GM23338 (cell line): ENCODE measurements at regions not wholly inside any gene's neighbourhood (a gene's known extent, or its start where the extent isn't known, plus 50 kb on each side); places are given as distances from the start of the nearest gene placed in this dataset.

Experiments
- ATAC-seq: fragments of 200-7000 bp; cut with Tn5 transposase; 3 replicates; pipeline ENCODE4 v1.9.1; 2020
- DNase-seq: peaks from one replicate; pipeline ENCODE4 v3.0.0-alpha.2; 2015; ENCODE audit warnings: low spot score
- H2AFZ ChIP-seq: fragments of 200-600 bp; sonication (generic); 2 replicates; pipeline ENCODE4 v1.8.0; 2016; ENCODE audit warnings: antibody characterized with exemption, mild to moderate bottlenecking, moderate library complexity
- H3F3A ChIP-seq: fragments of 200-600 bp; sonication (generic); replicated peaks from 2 replicates; pipeline ENCODE4 v1.8.0; 2017; ENCODE audit warnings: antibody characterized with exemption, mixed run types, low read depth
- H3K27ac ChIP-seq: fragments of 200-600 bp; sonication (generic); 2 replicates; pipeline ENCODE4 v1.6.1; 2016; ENCODE audit warnings: low read depth
- H3K27me3 ChIP-seq: fragments of 200-600 bp; sonication (generic); 2 replicates; pipeline ENCODE4 v1.8.0; 2016; ENCODE audit warnings: mild to moderate bottlenecking, mixed run types, moderate library complexity; ENCODE audit not compliant: insufficient read depth
- H3K36me3 ChIP-seq: fragments of 200-600 bp; sonication (generic); 2 replicates; pipeline ENCODE4 v1.8.0; 2016; ENCODE audit warnings: mild to moderate bottlenecking; ENCODE audit not compliant: insufficient read depth
- H3K4me1 ChIP-seq: fragments of 200-600 bp; sonication (generic); 2 replicates; pipeline ENCODE4 v1.8.0; 2016; ENCODE audit warnings: mild to moderate bottlenecking, moderate library complexity; ENCODE audit not compliant: insufficient read depth
- H3K4me2 ChIP-seq: fragments of 200-600 bp; sonication (generic); 2 replicates; pipeline ENCODE4 v1.7.1; 2017; ENCODE audit warnings: mixed run types
- H3K4me3 ChIP-seq: fragments of 200-600 bp; sonication (generic); 2 replicates; pipeline ENCODE4 v1.6.1; 2016; ENCODE audit warnings: mixed run types
- H3K79me2 ChIP-seq: fragments of 200-600 bp; sonication (generic); replicated peaks from 2 replicates; pipeline ENCODE4 v1.8.0; 2017; ENCODE audit warnings: mild to moderate bottlenecking; ENCODE audit not compliant: insufficient read depth
- H3K9me2 ChIP-seq: fragments of 200-600 bp; sonication (generic); 2 replicates; pipeline ENCODE4 v1.8.0; 2017; ENCODE audit not compliant: insufficient read depth
- H4K20me1 ChIP-seq: fragments of 200-600 bp; sonication (generic); replicated peaks from 2 replicates; pipeline ENCODE4 v1.8.0; 2017; ENCODE audit warnings: mild to moderate bottlenecking; ENCODE audit not compliant: insufficient read depth
- H3K27ac Mint-ChIP-seq: 2 replicates; pipeline ENCODE4 v1.8.0; 2020; ENCODE audit warnings: inconsistent platforms, mild to moderate bottlenecking, moderate library complexity, mixed read lengths
- H3K27me3 Mint-ChIP-seq: 3 replicates; pipeline ENCODE4 v1.8.0; 2022; ENCODE audit warnings: low read depth, mild to moderate bottlenecking, moderate library complexity, mixed read lengths, inconsistent platforms; ENCODE audit not compliant: insufficient read depth, poor library complexity
- H3K36me3 Mint-ChIP-seq: 3 replicates; pipeline ENCODE4 v1.8.0; 2021; ENCODE audit warnings: low read depth, mild to moderate bottlenecking, inconsistent platforms, moderate library complexity, mixed read lengths
- H3K4me1 Mint-ChIP-seq: 3 replicates; pipeline ENCODE4 v1.8.0; 2020; ENCODE audit warnings: mild to moderate bottlenecking, inconsistent platforms, mixed read lengths
- H3K4me3 Mint-ChIP-seq: 3 replicates; pipeline ENCODE4 v1.8.0; 2021; ENCODE audit warnings: moderate library complexity, mild to moderate bottlenecking, inconsistent platforms, mixed read lengths
- H3K9me3 Mint-ChIP-seq: 3 replicates; pipeline ENCODE4 v1.8.0; 2020; ENCODE audit warnings: moderate library complexity, mild to moderate bottlenecking, inconsistent platforms, mixed read lengths
- CREB1 ChIP-seq: fragments of 250-450 bp; sonication (Bioruptor Pico); IDR thresholded peaks from 2 replicates; pipeline ENCODE4 v1.5.0; 2020; ENCODE audit warnings: low read depth, mild to moderate bottlenecking, moderate library complexity
- CTCF ChIP-seq, 2 experiments: fragments of 200-600 bp in 1 of 2; sonication (generic) in 1 of 2; conservative IDR thresholded peaks; 2 replicates each; pipeline versions ENCODE4 v1.5.1 to v1.6.1; 2016 to 2017; ENCODE audit warnings: antibody characterized with exemption in 2 of 2, low read depth in 2 of 2, mild to moderate bottlenecking in 2 of 2, moderate library complexity in 1 of 2
- ETS1 ChIP-seq: IDR thresholded peaks from 2 replicates; pipeline ENCODE4 v1.6.1; 2016; ENCODE audit warnings: antibody characterized with exemption
- EZH2 ChIP-seq: fragments of 200-600 bp; sonication (generic); IDR thresholded peaks from one replicate; pipeline ENCODE4 v1.8.0; 2017; ENCODE audit warnings: antibody characterized with exemption, mild to moderate bottlenecking, low read depth; ENCODE audit not compliant: unreplicated experiment
- EZH2phosphoT487 ChIP-seq: fragments of 200-600 bp; sonication (generic); IDR thresholded peaks from one replicate; pipeline ENCODE4 v1.8.1; 2018; ENCODE audit warnings: antibody characterized with exemption; ENCODE audit not compliant: unreplicated experiment
- JUNB ChIP-seq: IDR thresholded peaks from one replicate; pipeline ENCODE4 v1.6.1; 2016; ENCODE audit warnings: antibody characterized with exemption; ENCODE audit not compliant: unreplicated experiment
- NANOG ChIP-seq: IDR thresholded peaks from 2 replicates; pipeline ENCODE4 v1.6.1; 2016; ENCODE audit warnings: antibody characterized with exemption, borderline replicate concordance
- POLR2AphosphoS5 ChIP-seq: IDR thresholded peaks from 2 replicates; pipeline ENCODE4 v1.6.1; 2016; ENCODE audit warnings: antibody characterized with exemption, low read depth
- STAT1 ChIP-seq: IDR thresholded peaks from one replicate; pipeline ENCODE4 v1.6.1; 2016; ENCODE audit warnings: antibody characterized with exemption; ENCODE audit not compliant: unreplicated experiment
- ZNF331 ChIP-seq: fragments of 250-450 bp; sonication (Bioruptor Pico); IDR thresholded peaks from 2 replicates; pipeline ENCODE4 v1.5.0; 2020; ENCODE audit warnings: low read depth, mild to moderate bottlenecking, moderate library complexity
- ZNF462 ChIP-seq: fragments of 250-450 bp; sonication (Bioruptor Pico); IDR thresholded peaks from 2 replicates; pipeline ENCODE4 v1.5.0; 2020; ENCODE audit warnings: mild to moderate bottlenecking, moderate library complexity

GRCh38 chr18:42437001-42437400, 482.0 kb downstream of the PIK3C3 start:
- no peaks in the 10 kb centered on the region for H3K36me3 ChIP-seq
- H3K79me2 ChIP-seq, result no peaks in the 10 kb centered on the region
- no peak overlapping the region for H2AFZ ChIP-seq
- Mint-ChIP-seq H3K27ac (no peak overlapping the region), H3K36me3 (peaks cover 3% of the 10 kb centered on the region; the same call in 1 of the 3 replicates), H3K4me3 (no peak overlapping the region), H3K4me1 (no peaks in the 10 kb centered on the region), H3K9me3 (peaks cover 10% of the 10 kb centered on the region; the same call in 2 of the 3 replicates), H3K27me3 (no peaks in the 10 kb centered on the region)
- H3K27me3 ChIP-seq, result no peaks in the 10 kb centered on the region
- H3K27ac ChIP-seq, result no peak overlapping the region
- 0 out of 2 replicates have a peak, but pooled peaks cover 1% of the 10 kb centered on the region for H3K9me2 ChIP-seq
- no peaks in the 10 kb centered on the region for H3K4me1 ChIP-seq
- no peak overlapping the region for H3K4me3 ChIP-seq
- H3K4me2 ChIP-seq, result no peak overlapping the region
- H4K20me1 ChIP-seq, result no peaks in the 10 kb centered on the region
- DNase-seq (no peak), ATAC-seq (no peak)
- no peaks in the 10 kb centered on the region for H3F3A ChIP-seq
- no peak for TF ChIP-seq POLR2AphosphoS5
- no peak for TF ChIP-seq CTCF (conservative IDR thresholded peaks at IDR 0.05; ENCODE audit: low read depth in 2 of 2)
- TF ChIP-seq CREB1 (CRISPR knock-in tag), result no peak
- TF ChIP-seq ZNF462 (CRISPR knock-in tag), result no peak
- no peak for TF ChIP-seq ZNF331 (CRISPR knock-in tag)
- TF ChIP-seq NANOG, result no peak
- TF ChIP-seq EZH2, result no peak
- no peak for TF ChIP-seq JUNB
- TF ChIP-seq STAT1, result no peak
- no peak for TF ChIP-seq ETS1
- TF ChIP-seq EZH2phosphoT487, result no peak
